Transverse colon (tissue), 4 donors: ENCODE measurements at regions not wholly inside any gene's neighbourhood (a gene's known extent, or its start where the extent isn't known, plus 50 kb on each side); places are given as distances from the start of the nearest gene placed in this dataset.
"Not testable (repeated sequence)": the region's sequence is repeated elsewhere in the genome, so short reads cannot be mapped to it uniquely, and the experiment has no call there.

ENCODE experiments used
- EP300 ChIP-seq: sonication (generic); formaldehyde crosslinking; IDR thresholded peaks from one replicate; pipeline ENCODE4 v1.6.1; 2017; ENCODE audit warnings: antibody characterized with exemption, low read depth
- POLR2A ChIP-seq: fragments of 450-650 bp; IDR thresholded peaks from one replicate; pipeline ENCODE4 v1.6.1; 2016; ENCODE audit warnings: antibody characterized with exemption, mild to moderate bottlenecking, moderate library complexity
- POLR2AphosphoS5 ChIP-seq, 3 donors: sonication (generic); formaldehyde crosslinking; IDR thresholded peaks; one replicate each; pipeline ENCODE4 v1.6.1; 2016; ENCODE audit warnings: antibody characterized with exemption in 3 of 3
- TF ChIP-seq, protein P1 (sequence below), 5 experiments: fragments of 200-600 bp in 3 of 5; fragments of 450-650 bp in 2 of 5; sonication (generic) in 3 of 5; IDR thresholded peaks; 1 replicate in 2 of 5; 2 replicates in 3 of 5; pipeline ENCODE4 v1.5.1; 2016 to 2017; ENCODE audit warnings: antibody characterized with exemption in 5 of 5, inconsistent platforms in 3 of 5, mild to moderate bottlenecking in 2 of 5, moderate library complexity in 1 of 5

DNA sequence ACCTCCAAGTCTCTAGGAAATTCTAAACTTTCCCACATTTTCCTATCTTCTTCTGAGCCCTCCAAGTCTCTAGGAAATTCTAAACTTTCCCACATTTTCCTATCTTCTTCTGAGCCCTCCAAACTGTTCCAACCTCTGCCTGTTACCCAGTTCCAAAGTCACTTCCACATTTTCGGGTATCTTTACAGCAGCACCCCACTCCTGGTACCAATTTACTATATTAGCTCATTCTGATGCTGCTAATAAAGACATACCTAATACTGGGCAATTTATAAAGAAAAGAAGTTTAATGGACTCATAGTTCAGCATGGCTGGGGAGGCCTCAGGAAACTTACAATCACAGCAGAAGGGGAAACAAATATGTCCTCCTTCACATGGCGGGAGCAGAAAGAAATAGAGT is 122.4 kb upstream of the PCGF5 start:
- TF ChIP-seq POLR2A; POLR2AphosphoS5 (IDR thresholded peaks at IDR 0.05); EP300: not testable (repeated sequence)
- TF ChIP-seq, protein P1, sequence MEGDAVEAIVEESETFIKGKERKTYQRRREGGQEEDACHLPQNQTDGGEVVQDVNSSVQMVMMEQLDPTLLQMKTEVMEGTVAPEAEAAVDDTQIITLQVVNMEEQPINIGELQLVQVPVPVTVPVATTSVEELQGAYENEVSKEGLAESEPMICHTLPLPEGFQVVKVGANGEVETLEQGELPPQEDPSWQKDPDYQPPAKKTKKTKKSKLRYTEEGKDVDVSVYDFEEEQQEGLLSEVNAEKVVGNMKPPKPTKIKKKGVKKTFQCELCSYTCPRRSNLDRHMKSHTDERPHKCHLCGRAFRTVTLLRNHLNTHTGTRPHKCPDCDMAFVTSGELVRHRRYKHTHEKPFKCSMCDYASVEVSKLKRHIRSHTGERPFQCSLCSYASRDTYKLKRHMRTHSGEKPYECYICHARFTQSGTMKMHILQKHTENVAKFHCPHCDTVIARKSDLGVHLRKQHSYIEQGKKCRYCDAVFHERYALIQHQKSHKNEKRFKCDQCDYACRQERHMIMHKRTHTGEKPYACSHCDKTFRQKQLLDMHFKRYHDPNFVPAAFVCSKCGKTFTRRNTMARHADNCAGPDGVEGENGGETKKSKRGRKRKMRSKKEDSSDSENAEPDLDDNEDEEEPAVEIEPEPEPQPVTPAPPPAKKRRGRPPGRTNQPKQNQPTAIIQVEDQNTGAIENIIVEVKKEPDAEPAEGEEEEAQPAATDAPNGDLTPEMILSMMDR (IDR thresholded peaks at IDR 0.05) = not testable (repeated sequence)
